ENCODE measurements at regions not wholly inside any gene's neighbourhood (a gene's known extent, or its start where the extent isn't known, plus 50 kb on each side); places are given as distances from the start of the nearest gene placed in this dataset.

GRCh38 chr6:167533851-167534250 is 209.0 kb downstream of the TTLL2 start:
- no peaks in the 10 kb centered on the region for H3K4me1 Mint-ChIP-seq
- Histone ChIP-seq H3K9me3 (replicated peaks in 1 of 2; ENCODE audit: control insufficient read depth in 1 of 2, insufficient read depth in 1 of 2, low read length in 2 of 2) (no peaks in the 10 kb centered on the region), H3K4me1 (ENCODE audit: control insufficient read depth in 1 of 2, insufficient read depth in 2 of 2, low read length in 2 of 2) (no peaks in the 10 kb centered on the region), H3K9ac (ENCODE audit: insufficient read depth, low read length, poor library complexity, severe bottlenecking) (no peak overlapping the region), H4K20me1 (ENCODE audit: insufficient read depth, low read length) (no peaks in the 10 kb centered on the region), H3K79me2 (ENCODE audit: insufficient read depth, low read length) (no peaks in the 10 kb centered on the region), H3K4me2 (replicated peaks; ENCODE audit: extremely low read depth, low read length, poor library complexity, severe bottlenecking) (no peak overlapping the region), H2AFZ (ENCODE audit: insufficient read depth, low read depth, low read length, poor library complexity, severe bottlenecking) (no peak overlapping the region), H3K27me3 (ENCODE audit: control insufficient read depth in 2 of 2, insufficient read depth in 2 of 2, low read length in 2 of 2) (no peaks in the 10 kb centered on the region), H3K36me3 (replicated peaks in 1 of 2; ENCODE audit: control insufficient read depth in 1 of 2, insufficient read depth in 2 of 2, low read length in 2 of 2) (no peaks in the 10 kb centered on the region), H3K4me3 (replicated peaks in 1 of 3; ENCODE audit: low read depth in 2 of 3, low read length in 3 of 3) (no peak overlapping the region), H3K27ac (ENCODE audit: low read depth in 1 of 2, low read length in 2 of 2) (no peak overlapping the region)
- no peaks in the 10 kb centered on the region for H3K36me3 Mint-ChIP-seq
- intact Hi-C loops (cut with micrococcal nuclease): no loop called here
- no peak overlapping the region for H3K27ac Mint-ChIP-seq
- H3K27me3 Mint-ChIP-seq (ENCODE audit: low read depth in 3 of 3): peaks cover 3 to 6% (median 5%) of the 10 kb centered on the region in 3 donors
- H3K9me3 Mint-ChIP-seq: peaks cover 0 to 8% (median 2%) of the 10 kb centered on the region in 7 donors
- TF ChIP-seq CTCF (IDR thresholded peaks at IDR 0.05): no peak
- H3K4me3 Mint-ChIP-seq: no peak overlapping the region
- no peak for DNase-seq
- no CpG with 5 or more reads among the region's 5 CpGs for WGBS (ENCODE audit: insufficient coverage)

- Histone ChIP-seq H3K4me2 (replicated peaks; ENCODE audit: extremely low read depth, low read length, poor library complexity, severe bottlenecking) (no peak overlapping the region), H3K27ac (ENCODE audit: low read depth in 1 of 2, low read length in 2 of 2) (no peak overlapping the region), H3K36me3 (replicated peaks in 1 of 2; ENCODE audit: control insufficient read depth in 1 of 2, insufficient read depth in 2 of 2, low read length in 2 of 2) (no peaks in the 10 kb centered on the region), H2AFZ (ENCODE audit: insufficient read depth, low read depth, low read length, poor library complexity, severe bottlenecking) (no peak overlapping the region), H3K4me3 (replicated peaks in 1 of 3; ENCODE audit: low read depth in 2 of 3, low read length in 3 of 3) (no peak overlapping the region), H3K27me3 (ENCODE audit: control insufficient read depth in 2 of 2, insufficient read depth in 2 of 2, low read length in 2 of 2) (no peaks in the 10 kb centered on the region), H3K4me1 (ENCODE audit: control insufficient read depth in 1 of 2, insufficient read depth in 2 of 2, low read length in 2 of 2) (no peaks in the 10 kb centered on the region), H4K20me1 (ENCODE audit: insufficient read depth, low read length) (no peaks in the 10 kb centered on the region), H3K9me3 (replicated peaks in 1 of 2; ENCODE audit: control insufficient read depth in 1 of 2, insufficient read depth in 1 of 2, low read length in 2 of 2) (peaks cover 0 to 12% of the 10 kb centered on the region in 2 donors), H3K9ac (ENCODE audit: insufficient read depth, low read length, poor library complexity, severe bottlenecking) (no peak overlapping the region), H3K79me2 (ENCODE audit: insufficient read depth, low read length) (no peaks in the 10 kb centered on the region)
- DNase-seq: no peak
- H3K27ac Mint-ChIP-seq: no peak overlapping the region
- H3K36me3 Mint-ChIP-seq: no peaks in the 10 kb centered on the region
- H3K9me3 Mint-ChIP-seq: peaks cover 0 to 23% (median 10%) of the 10 kb centered on the region in 7 donors
- no peaks in the 10 kb centered on the region for H3K4me1 Mint-ChIP-seq
- TF ChIP-seq CTCF (IDR thresholded peaks at IDR 0.05): no peak
- H3K4me3 Mint-ChIP-seq: no peak overlapping the region
- no CpG with 5 or more reads among the region's 2 CpGs for WGBS (ENCODE audit: insufficient coverage)
- peaks cover 3 to 9% (median 4%) of the 10 kb centered on the region in 3 donors for H3K27me3 Mint-ChIP-seq (ENCODE audit: low read depth in 3 of 3)
- intact Hi-C loops (cut with micrococcal nuclease): no loop called here
Measured at GRCh38 chr6:167537816-167538215, 212.9 kb downstream of the TTLL2 start.

Measured in CD14-positive monocyte (primary cell).